HG02759 (cell line): ENCODE measurements at regions not wholly inside any gene's neighbourhood (a gene's known extent, or its start where the extent isn't known, plus 50 kb on each side); places are given as distances from the start of the nearest gene placed in this dataset.
"Not testable (repeated sequence)": the region's sequence is repeated elsewhere in the genome, so short reads cannot be mapped to it uniquely, and the experiment has no call there.

Experiments used
- ATAC-seq: cut with Tn5 transposase; IDR thresholded peaks from one replicate; pipeline ENCODE4 v1.9.1; 2021; ENCODE audit warnings: mild to moderate bottlenecking, moderate library complexity; ENCODE audit not compliant: unreplicated experiment

GRCh38 chr7:119964065-119964464 lies 308.9 kb upstream of the KCND2 start:
- ATAC-seq, result no peak

- ATAC-seq, result no peak
Observed at GRCh38 chr7:119964788-119965542, 308.0 kb upstream of the KCND2 start.

- ATAC-seq, result no peak
Observed at GRCh38 chr7:119967221-119967620, 305.8 kb upstream of the KCND2 start.

GRCh38 chr7:119968411-119968810 lies 304.6 kb upstream of the KCND2 start:
- ATAC-seq, result not testable (repeated sequence)

GRCh38 chr7:119969054-119969453 lies 303.9 kb upstream of the KCND2 start:
- no peak for ATAC-seq

- ATAC-seq, result no peak
Observed at GRCh38 chr7:119969763-119970162, 303.2 kb upstream of the KCND2 start.

GRCh38 chr7:119974972-119975371 lies 298.0 kb upstream of the KCND2 start:
- ATAC-seq, result no peak

- no peak for ATAC-seq
Observed at GRCh38 chr7:119982884-119983283, 290.1 kb upstream of the KCND2 start.

GRCh38 chr7:119983468-119983867 lies 289.5 kb upstream of the KCND2 start:
- no peak for ATAC-seq

- ATAC-seq, result no peak
Observed at GRCh38 chr7:119984247-119984646, 288.7 kb upstream of the KCND2 start.

GRCh38 chr7:119988401-119988800 lies 284.6 kb upstream of the KCND2 start:
- no peak for ATAC-seq

GRCh38 chr7:119994928-119995327 lies 278.0 kb upstream of the KCND2 start:
- ATAC-seq, result no peak

GRCh38 chr7:119996634-119997033 lies 276.3 kb upstream of the KCND2 start:
- ATAC-seq, result peak; percentile 69

GRCh38 chr7:119999738-120000475 lies 273.1 kb upstream of the KCND2 start:
- no peak for ATAC-seq

- ATAC-seq, result no peak
Observed at GRCh38 chr7:120005720-120006119, 267.3 kb upstream of the KCND2 start.

GRCh38 chr7:120014301-120014700 lies 258.7 kb upstream of the KCND2 start:
- not testable (repeated sequence) for ATAC-seq

- no peak for ATAC-seq
Observed at GRCh38 chr7:120014925-120015465, 258.0 kb upstream of the KCND2 start.

- ATAC-seq, result no peak
Observed at GRCh38 chr7:120021085-120021484, 251.9 kb upstream of the KCND2 start.

GRCh38 chr7:120023494-120024167 lies 249.3 kb upstream of the KCND2 start:
- no peak for ATAC-seq

GRCh38 chr7:120028636-120029035 lies 244.3 kb upstream of the KCND2 start:
- no peak for ATAC-seq

- ATAC-seq, result no peak
Observed at GRCh38 chr7:120030876-120031275, 242.1 kb upstream of the KCND2 start.
